RWPE1 (cell line): ENCODE measurements at regions not wholly inside any gene's neighbourhood (a gene's known extent, or its start where the extent isn't known, plus 50 kb on each side); places are given as distances from the start of the nearest gene placed in this dataset.

Source experiments
- CTCF ChIA-PET: fragments of 350-600 bp; sonication (Branson Sonifier 250); formaldehyde crosslinking; extraction: SDS; loops from one replicate; lab custom pipeline; 2021; lab: Yijun Ruan, JAX
- POLR2A ChIA-PET: fragments of 400-600 bp; formaldehyde crosslinking; extraction: SDS; loops from one replicate; lab custom pipeline; 2020; ENCODE audit warnings: antibody characterized with exemption; ENCODE audit not compliant: low non-redundant PET; lab: Yijun Ruan, JAX
- DNase-seq: peaks from one replicate; pipeline ENCODE4 v3.0.0; 2012; ENCODE audit warnings: low spot score
- H3K27ac ChIP-seq: fragments of 450-650 bp; 2 replicates; pipeline ENCODE4 v1.5.1; 2017
- TF ChIP-seq, protein P1 (sequence below): fragments of 450-650 bp; conservative IDR thresholded peaks from 2 replicates; pipeline ENCODE4 v1.5.1; 2017; ENCODE audit warnings: low read depth, mild to moderate bottlenecking

DNA sequence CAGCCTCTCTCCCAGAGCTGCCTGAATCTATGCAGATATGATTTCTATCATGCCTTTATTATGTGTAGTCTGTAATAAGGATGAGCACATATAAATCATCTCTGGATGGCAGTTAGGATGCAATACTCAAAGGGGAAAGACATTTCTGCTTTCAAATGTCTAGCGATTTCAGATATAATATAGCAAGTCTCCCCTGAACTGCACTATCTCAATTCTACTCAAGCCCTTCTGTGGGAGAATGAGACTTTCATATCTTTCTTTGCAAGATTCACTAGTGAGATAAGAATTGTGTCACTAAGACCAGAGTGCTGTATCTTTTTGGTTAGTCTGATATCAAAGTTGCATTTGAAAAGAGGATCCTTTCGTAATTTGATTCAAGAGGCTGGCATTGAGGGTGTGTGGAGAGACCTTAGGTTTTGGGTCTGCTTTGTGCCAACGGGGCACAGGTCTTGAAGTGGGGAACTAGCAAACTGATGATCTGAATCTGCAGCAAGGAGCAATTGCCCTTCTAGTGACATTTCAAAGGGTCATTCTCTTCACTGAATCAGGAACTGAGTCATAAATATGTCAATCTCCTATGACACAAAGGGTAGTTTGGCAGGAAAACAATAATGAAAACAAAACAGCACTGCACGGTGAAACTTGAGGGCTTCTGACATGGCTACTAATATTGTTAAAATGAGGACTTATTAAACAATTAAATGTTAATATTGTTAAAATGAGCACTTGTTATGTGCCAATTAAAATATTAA lies 305.5 kb upstream of the CLINT1 start:
- DNase-seq: no peak
- ChIA-PET CTCF (no interaction called here), POLR2A (no interaction called here)
- TF ChIP-seq, protein P1, sequence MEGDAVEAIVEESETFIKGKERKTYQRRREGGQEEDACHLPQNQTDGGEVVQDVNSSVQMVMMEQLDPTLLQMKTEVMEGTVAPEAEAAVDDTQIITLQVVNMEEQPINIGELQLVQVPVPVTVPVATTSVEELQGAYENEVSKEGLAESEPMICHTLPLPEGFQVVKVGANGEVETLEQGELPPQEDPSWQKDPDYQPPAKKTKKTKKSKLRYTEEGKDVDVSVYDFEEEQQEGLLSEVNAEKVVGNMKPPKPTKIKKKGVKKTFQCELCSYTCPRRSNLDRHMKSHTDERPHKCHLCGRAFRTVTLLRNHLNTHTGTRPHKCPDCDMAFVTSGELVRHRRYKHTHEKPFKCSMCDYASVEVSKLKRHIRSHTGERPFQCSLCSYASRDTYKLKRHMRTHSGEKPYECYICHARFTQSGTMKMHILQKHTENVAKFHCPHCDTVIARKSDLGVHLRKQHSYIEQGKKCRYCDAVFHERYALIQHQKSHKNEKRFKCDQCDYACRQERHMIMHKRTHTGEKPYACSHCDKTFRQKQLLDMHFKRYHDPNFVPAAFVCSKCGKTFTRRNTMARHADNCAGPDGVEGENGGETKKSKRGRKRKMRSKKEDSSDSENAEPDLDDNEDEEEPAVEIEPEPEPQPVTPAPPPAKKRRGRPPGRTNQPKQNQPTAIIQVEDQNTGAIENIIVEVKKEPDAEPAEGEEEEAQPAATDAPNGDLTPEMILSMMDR: no peak
- no peak overlapping the region for H3K27ac ChIP-seq

DNA sequence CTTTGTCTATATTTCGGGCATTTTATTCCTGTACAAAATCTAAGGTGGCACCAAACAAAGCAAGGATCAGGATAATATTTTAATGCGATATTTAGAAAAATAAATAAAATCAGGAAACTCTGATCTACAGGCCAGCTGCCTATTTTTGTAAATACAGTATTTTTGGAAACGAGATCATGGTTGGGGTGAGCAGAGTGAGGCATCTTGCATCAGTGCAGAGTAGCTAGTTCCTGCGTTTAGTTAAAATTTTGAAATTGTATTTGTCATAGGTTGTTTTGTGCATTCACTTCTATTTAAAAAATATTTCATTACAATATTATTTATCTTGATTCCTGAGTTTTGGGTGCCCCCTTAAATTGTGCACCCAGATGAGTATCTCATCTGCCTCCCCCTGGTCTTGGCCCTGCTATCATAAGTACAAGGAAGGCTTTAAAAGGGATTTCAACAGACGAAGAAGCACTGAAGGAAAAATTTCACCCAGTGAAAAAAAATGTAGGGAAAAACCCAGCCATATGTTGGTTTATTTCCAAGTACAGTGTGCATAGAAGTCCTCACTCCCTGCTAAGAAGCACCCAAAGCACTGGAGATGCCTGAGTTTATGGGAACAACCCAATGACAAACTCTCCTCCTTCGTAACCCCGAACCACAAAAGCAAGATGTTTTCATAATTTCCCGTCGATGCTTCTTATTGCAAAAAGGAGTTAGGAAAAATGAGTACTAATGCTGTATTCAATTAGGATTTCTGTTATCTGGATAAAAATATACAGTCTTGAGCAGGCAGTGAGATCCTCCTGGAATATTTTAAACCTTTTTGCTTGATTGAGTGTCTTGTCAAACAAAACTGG lies 304.7 kb upstream of the CLINT1 start:
- TF ChIP-seq, protein P1: no peak
- no peak overlapping the region for H3K27ac ChIP-seq
- no peak for DNase-seq
- ChIA-PET POLR2A (no interaction called here), CTCF (interaction anchor here (0.6 kb wide), 1 partner anchor 244 kb away, joined by 5 read pairs; no protein-coding TSS in a partner anchor)

DNA sequence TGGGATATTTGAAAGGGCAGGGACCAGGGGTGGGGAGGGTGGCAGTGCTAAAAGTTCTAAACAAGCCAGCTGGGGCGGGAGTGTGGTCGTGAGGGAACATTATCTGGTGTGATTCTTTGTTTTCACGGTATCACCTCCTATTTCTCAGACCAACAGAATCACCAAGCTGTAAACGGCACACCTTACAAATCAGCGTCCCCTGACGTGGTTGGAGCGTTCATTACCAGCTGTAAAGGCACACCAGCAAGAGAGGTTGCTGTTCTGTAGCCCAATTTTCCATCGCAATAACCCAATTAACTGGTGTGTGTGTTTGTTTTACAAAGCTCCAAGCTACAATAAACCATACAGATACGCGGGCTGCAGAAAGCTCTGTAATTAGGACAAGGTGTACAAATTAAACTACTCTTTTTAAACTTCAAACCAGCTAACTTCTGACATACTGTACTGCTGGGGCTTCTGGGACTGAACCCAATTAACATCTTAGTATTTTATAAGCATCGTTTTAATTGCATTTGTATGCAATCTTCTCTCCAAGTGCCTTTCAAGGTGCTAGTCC lies 303.6 kb upstream of the CLINT1 start:
- no peak for DNase-seq
- H3K27ac ChIP-seq: no peak overlapping the region
- ChIA-PET CTCF (interaction anchor here (0.6 to 1.3 kb wide), 3 partner anchors 87 to 485 kb away, joined by 3 read pairs; no protein-coding TSS in a partner anchor), POLR2A (no interaction called here)
- TF ChIP-seq, protein P1: no peak

DNA sequence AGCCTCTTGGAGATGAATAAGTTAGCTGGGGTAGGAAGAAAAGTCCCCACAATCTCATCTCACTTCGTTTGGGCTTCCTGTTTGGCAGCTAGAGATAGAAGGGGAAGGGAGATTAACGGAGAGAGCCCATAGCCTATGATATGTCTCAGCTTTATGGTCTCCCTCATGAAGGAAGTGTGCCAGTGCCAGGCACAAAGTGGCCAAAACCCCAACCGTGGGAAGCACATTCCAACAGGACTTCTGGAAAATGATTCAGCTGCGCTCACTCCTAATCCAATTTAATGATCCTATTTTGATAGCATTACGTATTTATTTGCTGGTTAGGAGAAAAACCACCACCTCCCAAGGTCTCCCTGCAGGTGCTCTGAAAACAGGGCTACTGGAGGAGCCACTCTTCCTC lies 303.1 kb upstream of the CLINT1 start:
- H3K27ac ChIP-seq: no peak overlapping the region
- ChIA-PET CTCF (interaction anchor here (0.6 to 1.3 kb wide), 3 partner anchors 87 to 534 kb away, joined by 3 to 4 read pairs (median 3); no protein-coding TSS in a partner anchor), POLR2A (no interaction called here)
- DNase-seq: no peak
- TF ChIP-seq, protein P1: no peak

DNA sequence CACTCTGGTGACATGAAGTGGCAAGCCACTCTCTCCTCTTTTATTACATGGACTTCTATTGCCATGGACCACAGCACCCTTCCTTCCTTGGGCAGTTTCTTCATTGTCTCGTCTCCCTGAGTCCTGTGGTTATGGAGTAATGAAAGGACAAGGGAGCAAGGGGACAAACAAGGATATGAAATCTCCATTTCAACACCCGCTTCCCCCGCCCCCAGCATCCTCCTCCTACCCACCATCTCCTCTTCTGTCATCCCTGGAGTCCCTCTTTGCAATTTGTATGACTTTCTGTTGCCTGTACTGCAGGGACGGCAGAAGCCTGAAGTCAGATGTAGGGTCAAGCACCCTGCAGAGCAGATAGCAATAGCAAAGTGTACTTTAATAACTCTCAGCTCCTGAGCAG lies 300.7 kb upstream of the CLINT1 start:
- CTCF ChIA-PET: interaction anchor here (0.7 kb wide), 1 partner anchor 15 kb away, joined by 4 read pairs; no protein-coding TSS in a partner anchor
- DNase-seq: no peak
- H3K27ac ChIP-seq: no peak overlapping the region
- POLR2A ChIA-PET: no interaction called here
- TF ChIP-seq, protein P1: no peak
